ENCODE measurements at regions not wholly inside any gene's neighbourhood (a gene's known extent, or its start where the extent isn't known, plus 50 kb on each side); places are given as distances from the start of the nearest gene placed in this dataset.

DNA sequence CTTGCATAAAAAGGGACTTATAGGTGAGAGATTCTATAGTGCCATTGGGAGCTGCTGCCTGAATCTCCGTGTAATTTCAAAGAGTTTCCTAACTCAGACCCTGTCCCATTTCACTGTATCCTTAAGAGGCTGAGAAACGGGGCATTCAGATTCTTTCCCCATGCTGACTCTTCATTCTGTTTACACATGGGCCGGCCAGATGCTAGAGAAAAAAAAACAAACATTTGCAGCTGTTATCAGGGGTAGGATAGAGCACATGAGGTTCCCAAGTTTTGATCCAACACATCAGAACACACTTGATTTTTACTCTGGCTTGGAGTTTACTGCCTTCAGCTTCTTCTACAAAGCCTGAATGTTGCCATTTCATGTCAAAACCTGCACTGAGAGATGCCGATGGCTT is 215.9 kb upstream of the TPRG1 start:
- TF ChIP-seq POLR2AphosphoS5 (IDR thresholded peaks at IDR 0.05), result no peak
- TF ChIP-seq, protein P1, sequence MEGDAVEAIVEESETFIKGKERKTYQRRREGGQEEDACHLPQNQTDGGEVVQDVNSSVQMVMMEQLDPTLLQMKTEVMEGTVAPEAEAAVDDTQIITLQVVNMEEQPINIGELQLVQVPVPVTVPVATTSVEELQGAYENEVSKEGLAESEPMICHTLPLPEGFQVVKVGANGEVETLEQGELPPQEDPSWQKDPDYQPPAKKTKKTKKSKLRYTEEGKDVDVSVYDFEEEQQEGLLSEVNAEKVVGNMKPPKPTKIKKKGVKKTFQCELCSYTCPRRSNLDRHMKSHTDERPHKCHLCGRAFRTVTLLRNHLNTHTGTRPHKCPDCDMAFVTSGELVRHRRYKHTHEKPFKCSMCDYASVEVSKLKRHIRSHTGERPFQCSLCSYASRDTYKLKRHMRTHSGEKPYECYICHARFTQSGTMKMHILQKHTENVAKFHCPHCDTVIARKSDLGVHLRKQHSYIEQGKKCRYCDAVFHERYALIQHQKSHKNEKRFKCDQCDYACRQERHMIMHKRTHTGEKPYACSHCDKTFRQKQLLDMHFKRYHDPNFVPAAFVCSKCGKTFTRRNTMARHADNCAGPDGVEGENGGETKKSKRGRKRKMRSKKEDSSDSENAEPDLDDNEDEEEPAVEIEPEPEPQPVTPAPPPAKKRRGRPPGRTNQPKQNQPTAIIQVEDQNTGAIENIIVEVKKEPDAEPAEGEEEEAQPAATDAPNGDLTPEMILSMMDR (IDR thresholded peaks at IDR 0.05 in 8 of 11, conservative IDR thresholded peaks at IDR 0.05 in 3 of 11), result no peak
